ENCODE measurements at regions not wholly inside any gene's neighbourhood (a gene's known extent, or its start where the extent isn't known, plus 50 kb on each side); places are given as distances from the start of the nearest gene placed in this dataset.

GRCh38 chr2:222780051-222780450 is 80.8 kb upstream of the ACSL3 start:
- H3K36me3 ChIP-seq (ENCODE audit: insufficient read depth, low read length): no peaks in the 10 kb centered on the region
- no peak overlapping the region for H3K9ac ChIP-seq (ENCODE audit: low read length)
- no peak overlapping the region for H3K27ac ChIP-seq (ENCODE audit: low read depth, low read length)
- H3K4me3 ChIP-seq (ENCODE audit: low read depth in 1 of 2, low read length in 2 of 2): no peak overlapping the region
- no peaks in the 10 kb centered on the region for H3K4me1 ChIP-seq (ENCODE audit: insufficient read depth, low read length)
- H3K27me3 ChIP-seq (ENCODE audit: control insufficient read depth in 1 of 2, insufficient read depth in 2 of 2, low read length in 2 of 2): no peaks in the 10 kb centered on the region
- H3K9me3 ChIP-seq (ENCODE audit: low read length): no peaks in the 10 kb centered on the region

GRCh38 chr2:222782201-222782730 is 78.6 kb upstream of the ACSL3 start:
- H3K9me3 ChIP-seq (ENCODE audit: low read length): no peaks in the 10 kb centered on the region
- no peak overlapping the region for H3K4me3 ChIP-seq (ENCODE audit: low read depth in 1 of 2, low read length in 2 of 2)

GRCh38 chr2:222783592-222783991 is 77.2 kb upstream of the ACSL3 start:
- Histone ChIP-seq H3K36me3 (ENCODE audit: insufficient read depth, low read length) (no peaks in the 10 kb centered on the region), H3K27ac (ENCODE audit: low read depth, low read length) (no peak overlapping the region), H3K9ac (ENCODE audit: low read length) (no peak overlapping the region), H3K9me3 (ENCODE audit: low read length) (no peaks in the 10 kb centered on the region), H3K4me1 (ENCODE audit: insufficient read depth, low read length) (no peaks in the 10 kb centered on the region), H3K4me3 (ENCODE audit: low read depth in 1 of 2, low read length in 2 of 2) (no peak overlapping the region), H3K27me3 (ENCODE audit: control insufficient read depth in 1 of 2, insufficient read depth in 2 of 2, low read length in 2 of 2) (no peaks in the 10 kb centered on the region)

More at GRCh38 chr2:222782201-222782730, 78.6 kb upstream of the ACSL3 start:
- no peak overlapping the region for H3K27ac ChIP-seq (ENCODE audit: low read depth, low read length)
- no peaks in the 10 kb centered on the region for H3K4me1 ChIP-seq (ENCODE audit: insufficient read depth, low read length)
- H3K9ac ChIP-seq (ENCODE audit: low read length): no peak overlapping the region
- no peaks in the 10 kb centered on the region for H3K36me3 ChIP-seq (ENCODE audit: insufficient read depth, low read length)
- no peaks in the 10 kb centered on the region for H3K27me3 ChIP-seq (ENCODE audit: control insufficient read depth in 1 of 2, insufficient read depth in 2 of 2, low read length in 2 of 2)

- no peaks in the 10 kb centered on the region for H3K9me3 ChIP-seq (ENCODE audit: low read length)
- H3K36me3 ChIP-seq (ENCODE audit: insufficient read depth, low read length): no peaks in the 10 kb centered on the region
- H3K27me3 ChIP-seq (ENCODE audit: control insufficient read depth in 1 of 2, insufficient read depth in 2 of 2, low read length in 2 of 2): no peaks in the 10 kb centered on the region
- no peak overlapping the region for H3K4me3 ChIP-seq (ENCODE audit: low read depth in 1 of 2, low read length in 2 of 2)
- no peaks in the 10 kb centered on the region for H3K4me1 ChIP-seq (ENCODE audit: insufficient read depth, low read length)
- H3K9ac ChIP-seq (ENCODE audit: low read length): no peak overlapping the region
- no peak overlapping the region for H3K27ac ChIP-seq (ENCODE audit: low read depth, low read length)
These were observed 69.9 kb upstream of the ACSL3 start for GRCh38 chr2:222790932-222791331.

- Histone ChIP-seq H3K27ac (ENCODE audit: low read depth, low read length) (no peak overlapping the region), H3K4me1 (ENCODE audit: insufficient read depth, low read length) (peaks cover 10% of the 10 kb centered on the region), H3K36me3 (ENCODE audit: insufficient read depth, low read length) (no peaks in the 10 kb centered on the region), H3K9ac (ENCODE audit: low read length) (no peak overlapping the region), H3K4me3 (ENCODE audit: low read depth in 1 of 2, low read length in 2 of 2) (no peak overlapping the region), H3K27me3 (ENCODE audit: control insufficient read depth in 1 of 2, insufficient read depth in 2 of 2, low read length in 2 of 2) (no peaks in the 10 kb centered on the region), H3K9me3 (ENCODE audit: low read length) (no peaks in the 10 kb centered on the region)
These were observed 68.7 kb upstream of the ACSL3 start for GRCh38 chr2:222792001-222792611.

GRCh38 chr2:222794585-222795449 is 66.0 kb upstream of the ACSL3 start:
- no peak overlapping the region for H3K4me3 ChIP-seq (ENCODE audit: low read depth in 1 of 2, low read length in 2 of 2)
- no peaks in the 10 kb centered on the region for H3K9me3 ChIP-seq (ENCODE audit: low read length)
- peaks cover 14% of the 10 kb centered on the region for H3K4me1 ChIP-seq (ENCODE audit: insufficient read depth, low read length)
- no peaks in the 10 kb centered on the region for H3K27me3 ChIP-seq (ENCODE audit: control insufficient read depth in 1 of 2, insufficient read depth in 2 of 2, low read length in 2 of 2)
- H3K36me3 ChIP-seq (ENCODE audit: insufficient read depth, low read length): no peaks in the 10 kb centered on the region
- H3K9ac ChIP-seq (ENCODE audit: low read length): no peak overlapping the region
- no peak overlapping the region for H3K27ac ChIP-seq (ENCODE audit: low read depth, low read length)

- H3K27ac ChIP-seq (ENCODE audit: low read depth, low read length): no peak overlapping the region
- no peak overlapping the region for H3K4me3 ChIP-seq (ENCODE audit: low read depth in 1 of 2, low read length in 2 of 2)
- H3K9ac ChIP-seq (ENCODE audit: low read length): no peak overlapping the region
- H3K4me1 ChIP-seq (ENCODE audit: insufficient read depth, low read length): peaks cover 14% of the 10 kb centered on the region
- no peaks in the 10 kb centered on the region for H3K27me3 ChIP-seq (ENCODE audit: control insufficient read depth in 1 of 2, insufficient read depth in 2 of 2, low read length in 2 of 2)
- no peaks in the 10 kb centered on the region for H3K36me3 ChIP-seq (ENCODE audit: insufficient read depth, low read length)
- H3K9me3 ChIP-seq (ENCODE audit: low read length): no peaks in the 10 kb centered on the region
These were observed 65.1 kb upstream of the ACSL3 start for GRCh38 chr2:222795450-222796357.

GRCh38 chr2:222796413-222797103 is 64.3 kb upstream of the ACSL3 start:
- Histone ChIP-seq H3K36me3 (ENCODE audit: insufficient read depth, low read length) (no peaks in the 10 kb centered on the region), H3K4me1 (ENCODE audit: insufficient read depth, low read length) (peaks cover 14% of the 10 kb centered on the region), H3K9me3 (ENCODE audit: low read length) (no peaks in the 10 kb centered on the region), H3K27me3 (ENCODE audit: control insufficient read depth in 1 of 2, insufficient read depth in 2 of 2, low read length in 2 of 2) (no peaks in the 10 kb centered on the region), H3K27ac (ENCODE audit: low read depth, low read length) (peak overlapping the region; percentile 39), H3K9ac (ENCODE audit: low read length) (no peak overlapping the region), H3K4me3 (ENCODE audit: low read depth in 1 of 2, low read length in 2 of 2) (no peak overlapping the region)

GRCh38 chr2:222797261-222797660 is 63.6 kb upstream of the ACSL3 start:
- no peak overlapping the region for H3K9ac ChIP-seq (ENCODE audit: low read length)
- no peaks in the 10 kb centered on the region for H3K36me3 ChIP-seq (ENCODE audit: insufficient read depth, low read length)
- no peaks in the 10 kb centered on the region for H3K27me3 ChIP-seq (ENCODE audit: control insufficient read depth in 1 of 2, insufficient read depth in 2 of 2, low read length in 2 of 2)
- no peaks in the 10 kb centered on the region for H3K9me3 ChIP-seq (ENCODE audit: low read length)
- H3K4me1 ChIP-seq (ENCODE audit: insufficient read depth, low read length): peaks cover 14% of the 10 kb centered on the region
- peak overlapping the region; percentile 39 for H3K27ac ChIP-seq (ENCODE audit: low read depth, low read length)
- H3K4me3 ChIP-seq (ENCODE audit: low read depth in 1 of 2, low read length in 2 of 2): no peak overlapping the region

GRCh38 chr2:222797871-222798270 is 63.0 kb upstream of the ACSL3 start:
- Histone ChIP-seq H3K27me3 (ENCODE audit: control insufficient read depth in 1 of 2, insufficient read depth in 2 of 2, low read length in 2 of 2) (no peaks in the 10 kb centered on the region), H3K36me3 (ENCODE audit: insufficient read depth, low read length) (no peaks in the 10 kb centered on the region), H3K27ac (ENCODE audit: low read depth, low read length) (no peak overlapping the region), H3K4me3 (ENCODE audit: low read depth in 1 of 2, low read length in 2 of 2) (no peak overlapping the region), H3K9me3 (ENCODE audit: low read length) (no peaks in the 10 kb centered on the region), H3K9ac (ENCODE audit: low read length) (no peak overlapping the region), H3K4me1 (ENCODE audit: insufficient read depth, low read length) (peaks cover 14% of the 10 kb centered on the region)
